GM21529 (cell line): ENCODE measurements at regions not wholly inside any gene's neighbourhood (a gene's known extent, or its start where the extent isn't known, plus 50 kb on each side); places are given as distances from the start of the nearest gene placed in this dataset.
A peak's percentile ranks its signal among the peaks of the same experiment; 100 is the strongest.
"Not testable (repeated sequence)": the region's sequence is repeated elsewhere in the genome, so short reads cannot be mapped to it uniquely, and the experiment has no call there.

Source experiments
- ATAC-seq: cut with Tn5 transposase; IDR thresholded peaks from one replicate; pipeline ENCODE4 v1.9.1; 2021; ENCODE audit not compliant: unreplicated experiment

DNA sequence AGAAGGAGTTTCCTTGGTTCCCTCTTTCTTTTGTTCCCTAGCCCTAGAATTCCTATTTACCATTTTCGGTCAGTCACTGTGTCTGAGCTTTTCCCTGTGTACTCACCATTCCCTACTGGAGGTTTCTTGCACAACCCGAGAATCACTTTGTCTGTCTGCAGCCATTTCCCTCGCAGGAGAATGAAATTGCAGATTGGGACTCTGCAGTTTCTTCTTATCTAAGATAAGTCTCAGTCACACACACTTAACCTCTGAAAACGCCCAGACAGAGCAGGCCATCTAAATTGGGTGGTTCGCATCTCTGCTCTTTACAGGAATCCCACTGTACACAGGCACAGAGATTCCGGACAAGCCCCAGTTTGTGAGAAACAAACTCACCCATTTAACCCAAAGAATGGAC is 58.6 kb upstream of the CNTNAP2 start:
- ATAC-seq, result no peak

DNA sequence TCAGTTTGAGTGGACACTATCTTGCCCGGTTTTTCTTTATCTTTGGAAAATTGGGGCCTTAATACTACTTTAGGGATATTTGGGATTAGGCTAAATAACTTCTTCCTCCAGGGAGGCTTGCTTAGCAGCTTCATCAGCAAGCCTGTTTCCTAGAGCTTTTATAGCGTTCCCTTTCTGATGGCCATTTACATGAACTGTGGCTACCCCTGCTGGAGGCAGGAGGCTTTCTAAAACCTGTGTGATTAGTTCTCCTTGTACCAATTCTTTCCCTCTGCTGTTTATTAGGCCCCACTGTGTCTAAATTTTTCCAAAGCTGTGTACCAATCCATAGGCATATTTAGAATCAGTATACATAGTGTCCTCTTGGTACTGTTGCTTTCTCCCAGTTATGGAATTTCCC is 61.7 kb upstream of the CNTNAP2 start:
- ATAC-seq, result no peak

DNA sequence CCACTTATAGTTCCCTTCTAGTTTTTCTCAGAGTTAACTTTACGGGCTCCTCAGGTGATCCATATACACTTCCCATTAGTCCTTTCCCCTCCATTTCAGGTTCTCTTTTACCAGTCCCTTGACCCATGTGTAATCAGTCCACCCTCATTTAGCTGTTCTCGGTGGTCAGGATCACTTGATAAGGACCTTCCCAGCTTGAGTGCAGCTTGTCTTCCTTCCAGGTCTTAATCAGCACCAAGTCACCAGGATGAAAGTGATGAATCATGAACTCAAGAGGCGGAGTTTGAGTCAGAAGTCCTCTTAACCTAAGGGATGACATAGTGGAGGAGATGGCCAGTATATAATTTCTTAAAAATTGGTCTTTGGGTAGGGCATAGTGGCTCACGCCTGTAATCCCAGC is 63.1 kb upstream of the CNTNAP2 start:
- ATAC-seq, result no peak

DNA sequence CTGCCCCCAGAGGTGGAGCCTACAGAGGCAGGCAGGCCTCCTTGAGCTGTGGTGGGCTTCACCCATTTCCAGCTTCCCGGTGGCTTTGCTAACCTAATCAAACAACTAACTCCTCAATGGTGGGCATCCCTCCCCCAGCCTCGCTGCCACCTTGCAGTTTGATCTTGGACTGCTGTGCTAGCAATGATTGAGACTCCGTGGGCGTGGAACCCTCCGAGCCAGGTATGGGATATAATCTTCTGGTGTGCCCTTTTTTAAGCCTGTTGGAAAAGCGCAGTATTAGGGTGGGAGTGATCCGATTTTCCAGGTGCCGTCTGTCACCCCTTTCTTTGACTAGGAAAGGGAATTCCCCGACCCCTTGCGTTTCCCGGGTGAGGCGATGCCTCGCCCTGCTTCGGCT is 73.3 kb upstream of the CNTNAP2 start:
- ATAC-seq, result not testable (repeated sequence)

DNA sequence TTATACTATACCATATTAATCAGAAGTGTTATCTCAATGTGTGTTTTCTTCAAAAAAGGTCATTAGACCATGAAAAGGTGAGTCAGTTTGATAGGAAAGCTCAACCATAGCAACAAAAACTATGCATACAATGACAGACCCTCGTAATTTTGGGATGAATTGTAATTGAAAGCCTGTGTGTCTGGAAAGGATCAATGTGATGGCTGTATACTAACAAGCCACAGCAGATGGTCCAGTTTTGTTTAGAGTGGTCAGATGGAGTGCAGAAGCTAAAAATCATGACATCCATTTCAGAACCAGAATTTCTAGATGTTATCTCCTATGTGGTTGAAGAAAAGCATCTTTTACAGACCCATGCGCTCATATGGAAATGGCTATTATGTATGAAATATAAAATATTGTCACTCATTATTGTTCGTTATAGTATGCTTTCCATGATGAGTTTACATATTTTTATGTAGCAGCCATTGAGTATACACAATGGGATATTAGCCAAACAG is 88.3 kb upstream of the CNTNAP2 start:
- no peak for ATAC-seq

DNA sequence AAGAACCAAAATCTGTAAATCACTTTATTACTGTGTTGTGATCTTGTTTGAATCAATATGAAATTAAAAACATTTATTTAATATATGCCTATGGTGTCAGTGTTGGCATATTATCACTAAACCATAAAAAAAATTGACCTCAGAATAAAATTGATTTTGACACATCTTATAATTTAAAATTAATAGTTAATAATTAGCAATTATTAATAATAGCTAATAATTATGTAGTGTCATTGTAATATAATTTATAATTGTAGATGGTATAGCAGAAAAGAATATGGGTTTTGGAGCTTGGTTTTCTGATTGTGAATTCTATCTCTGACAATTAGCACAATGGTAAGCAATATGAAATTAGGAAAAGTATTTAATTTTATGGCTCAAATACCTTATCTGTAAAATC is 89.4 kb upstream of the CNTNAP2 start:
- no peak for ATAC-seq

DNA sequence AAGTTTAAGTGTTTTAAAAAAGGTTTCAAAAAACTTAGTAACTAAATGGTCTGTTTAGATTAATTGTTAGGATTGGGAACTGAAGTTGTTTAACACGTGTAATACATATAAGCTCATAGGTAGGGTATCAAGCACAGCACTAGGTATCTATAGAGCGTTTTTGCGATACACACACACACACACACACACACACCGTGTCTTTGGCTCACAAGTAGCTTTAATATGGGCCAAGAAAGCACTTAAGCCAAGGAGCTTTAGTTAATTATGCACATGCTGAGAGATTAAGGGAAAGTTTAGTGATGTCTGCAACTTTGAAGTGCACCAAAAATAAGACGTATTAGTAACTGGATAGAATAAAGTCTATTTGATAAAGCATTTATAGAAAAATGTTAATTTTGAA is 93.8 kb upstream of the CNTNAP2 start:
- no peak for ATAC-seq

DNA sequence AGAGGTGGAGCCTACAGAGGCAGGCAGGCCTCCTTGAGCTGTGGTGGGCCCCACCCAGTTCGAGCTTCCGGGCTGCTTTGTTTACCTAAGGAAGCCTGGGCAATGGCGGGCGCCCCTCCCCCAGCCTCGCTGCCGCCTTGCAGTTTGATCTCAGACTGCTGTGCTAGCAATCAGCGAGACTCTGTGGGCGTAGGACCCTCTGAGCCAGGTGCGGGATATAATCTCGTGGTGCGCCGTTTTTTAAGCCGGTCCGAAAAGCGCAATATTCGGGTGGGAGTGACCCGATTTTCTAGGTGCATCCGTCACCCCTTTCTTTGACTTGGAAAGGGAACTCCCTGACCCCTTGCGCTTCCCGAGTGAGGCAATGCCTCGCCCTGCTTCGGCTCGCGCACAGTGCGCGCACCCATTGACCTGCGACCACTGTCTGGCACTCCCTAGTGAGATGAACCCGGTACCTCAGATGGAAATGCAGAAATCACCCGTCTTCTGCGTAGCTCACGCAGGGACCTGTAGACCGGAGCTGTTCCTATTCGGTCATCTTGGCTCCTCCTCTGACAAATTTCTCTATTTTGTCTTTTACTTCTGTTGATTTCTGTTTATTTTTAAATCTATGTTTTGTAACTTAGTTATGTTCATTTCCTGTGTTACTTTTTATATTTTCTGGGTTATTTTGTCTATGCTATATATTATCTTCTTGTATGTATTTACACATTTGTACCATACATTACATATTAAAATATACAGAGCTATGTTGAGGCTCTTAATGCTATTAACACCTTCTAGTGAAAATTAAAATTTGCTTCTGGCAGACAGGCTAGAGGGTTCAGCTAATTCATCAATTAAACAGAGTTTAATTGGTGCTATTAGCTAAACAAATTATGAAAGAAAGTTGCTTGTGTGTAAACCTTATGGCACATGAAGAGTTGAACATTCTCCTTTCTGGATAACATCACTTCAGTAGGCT is 97.3 kb upstream of the CNTNAP2 start:
- ATAC-seq, result not testable (repeated sequence)

DNA sequence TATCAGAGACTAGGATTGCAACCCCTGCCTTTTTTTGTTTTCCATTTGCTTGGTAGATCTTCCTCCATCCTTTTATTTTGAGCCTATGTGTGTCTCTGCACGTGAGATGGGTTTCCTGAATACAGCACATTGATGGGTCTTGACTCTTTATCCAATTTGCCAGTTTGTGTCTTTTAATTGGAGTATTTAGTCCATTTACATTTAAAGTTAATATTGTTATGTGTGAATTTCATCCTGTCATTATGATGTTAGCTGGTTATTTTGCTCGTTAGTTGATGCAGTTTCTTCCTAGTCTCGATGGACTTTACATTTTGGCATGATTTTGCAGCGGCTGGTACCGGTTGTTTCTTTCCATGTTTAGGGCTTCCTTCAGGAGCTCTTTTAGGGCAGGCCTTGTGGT is 99.2 kb upstream of the CNTNAP2 start:
- not testable (repeated sequence) for ATAC-seq

DNA sequence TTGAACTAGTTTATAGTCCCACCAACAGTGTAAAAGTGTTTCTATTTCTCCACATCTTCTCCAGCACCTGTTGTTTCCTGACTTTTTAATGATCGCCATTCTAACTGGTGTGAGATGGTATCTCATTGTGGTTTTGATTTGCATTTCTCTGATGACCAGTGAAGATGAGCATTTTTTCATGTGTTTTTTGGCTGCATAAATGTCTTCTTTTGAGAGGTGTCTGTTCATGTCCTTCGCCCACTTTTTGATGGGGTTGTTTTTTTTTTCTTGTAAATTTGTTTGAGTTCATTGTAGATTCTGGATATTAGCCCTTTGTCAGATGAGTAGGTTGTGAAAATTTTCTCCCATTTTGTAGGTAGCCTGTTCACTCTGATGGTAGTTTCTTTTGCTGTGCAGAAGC is 102.4 kb upstream of the CNTNAP2 start:
- ATAC-seq, result not testable (repeated sequence)

DNA sequence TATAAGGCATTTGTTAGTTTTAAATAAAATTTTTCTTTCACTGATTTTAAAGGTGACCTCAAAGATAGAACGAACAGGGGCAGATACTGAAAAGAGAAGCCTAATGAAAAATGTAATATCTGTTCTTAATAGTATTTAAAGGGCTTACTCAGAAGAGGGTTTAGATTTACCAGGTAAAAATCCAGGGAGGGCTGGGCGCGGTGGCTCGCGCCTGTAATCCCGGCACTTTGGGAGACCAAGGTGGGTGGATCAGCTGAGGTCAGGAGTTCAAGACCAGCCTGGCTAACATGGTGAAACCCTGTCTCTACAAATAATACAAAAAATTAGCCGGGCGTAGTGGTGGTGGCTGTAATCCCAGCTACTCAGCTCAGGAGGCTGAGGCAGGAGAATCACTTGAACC is 108.3 kb upstream of the CNTNAP2 start:
- ATAC-seq, result no peak

DNA sequence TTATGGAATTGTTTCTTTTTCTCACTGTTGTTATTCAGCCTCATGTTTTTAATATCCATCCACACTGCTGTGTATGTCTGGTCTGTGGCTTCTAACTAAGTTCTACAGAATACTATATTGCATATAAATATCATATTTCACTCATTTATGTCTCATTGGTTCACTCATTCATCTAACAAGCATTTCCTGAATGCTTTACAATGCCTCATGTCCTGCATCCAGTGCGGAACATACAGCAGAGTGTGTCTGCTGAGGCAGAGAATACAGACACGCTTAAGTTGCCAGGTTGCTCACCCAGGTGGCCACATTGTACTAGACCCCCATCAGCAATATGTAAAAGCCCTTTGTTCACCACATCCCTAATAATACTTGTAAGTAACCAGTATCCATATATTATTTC is 111.8 kb upstream of the CNTNAP2 start:
- ATAC-seq, result no peak

DNA sequence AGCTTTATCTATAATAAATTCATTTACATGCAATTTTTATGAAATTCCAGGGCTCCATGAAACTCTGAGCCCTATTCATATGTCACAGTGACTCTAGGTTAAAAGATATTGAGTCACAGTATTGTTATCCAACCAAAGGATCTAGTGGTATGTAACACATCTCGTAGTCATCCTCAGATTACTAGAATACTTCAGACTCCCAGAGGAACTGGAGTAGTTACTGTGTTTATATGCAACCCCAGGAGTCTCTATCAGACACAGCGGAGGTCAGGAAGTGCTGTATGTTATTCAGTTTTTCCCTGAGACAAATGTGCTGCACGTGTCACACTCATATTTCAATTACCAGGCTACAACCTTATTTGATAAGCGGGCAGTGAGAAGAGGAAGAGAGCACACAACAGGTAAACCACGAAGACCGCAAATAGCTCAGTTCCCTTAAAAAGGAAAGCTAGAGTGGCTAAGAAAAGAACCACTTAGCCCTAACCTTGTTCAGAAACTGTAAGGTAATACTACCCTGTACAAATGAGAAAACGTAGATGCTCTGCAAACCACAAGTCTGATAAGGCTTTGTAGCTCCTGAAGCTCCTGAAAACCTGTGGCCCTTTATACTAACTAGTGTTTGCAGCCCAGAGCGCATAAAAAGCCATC is 114.0 kb upstream of the CNTNAP2 start:
- peak; percentile 98 for ATAC-seq

DNA sequence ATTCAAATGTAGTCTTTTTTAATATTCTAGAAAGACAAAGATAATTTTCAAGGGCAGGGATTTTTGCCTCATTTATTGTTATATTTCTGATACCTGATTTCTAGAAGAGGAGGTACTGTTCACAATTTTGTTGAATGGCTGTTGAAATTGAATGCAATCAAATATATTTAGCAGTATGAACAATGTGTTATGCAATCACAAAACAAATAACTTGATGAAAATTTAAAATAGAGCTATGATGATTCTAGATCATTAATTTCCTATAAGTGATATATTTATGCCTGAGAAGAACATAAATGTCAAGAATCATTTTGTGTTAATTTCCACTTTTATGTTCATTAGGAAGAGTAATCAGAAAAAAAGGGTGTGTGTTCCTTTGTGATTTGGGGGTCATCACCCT is 114.6 kb upstream of the CNTNAP2 start:
- ATAC-seq, result no peak

DNA sequence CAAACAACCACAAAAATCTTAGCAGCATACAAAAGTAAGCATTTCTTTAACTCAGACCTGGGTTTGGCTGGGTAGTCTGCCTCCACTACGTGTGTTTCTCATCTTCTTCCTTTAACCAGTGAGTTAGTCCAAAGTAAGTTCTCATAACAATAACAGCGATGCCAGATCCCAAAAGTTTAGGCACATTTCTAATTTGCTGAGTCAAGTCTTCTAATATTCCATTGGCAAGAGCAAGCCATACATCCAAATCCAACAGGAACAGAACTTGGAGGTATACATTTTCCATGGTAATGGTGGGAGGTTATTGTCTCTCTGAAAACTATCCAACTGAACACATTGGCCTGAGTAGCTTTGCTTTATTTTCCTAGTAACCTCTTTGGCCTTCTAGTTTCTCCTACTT is 115.7 kb upstream of the CNTNAP2 start:
- ATAC-seq, result no peak

DNA sequence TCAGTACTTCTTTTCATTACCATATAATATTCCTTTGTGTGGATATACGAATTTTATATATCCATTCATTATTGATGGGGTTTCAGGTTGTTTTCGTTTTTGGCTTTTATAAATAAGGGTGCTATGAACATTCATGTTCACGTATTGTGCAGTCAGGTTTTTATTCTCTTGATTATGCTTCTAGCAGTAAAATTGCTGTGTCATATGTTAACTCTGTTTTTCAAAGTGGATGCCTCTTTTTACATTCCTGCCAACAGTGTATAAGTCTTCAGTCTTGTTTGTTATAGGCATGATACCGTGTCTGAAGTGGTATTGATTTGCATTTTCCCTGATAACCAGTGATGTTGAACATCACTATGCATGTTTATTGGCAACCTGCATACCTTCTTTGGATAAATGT is 127.1 kb upstream of the CNTNAP2 start:
- no peak for ATAC-seq

DNA sequence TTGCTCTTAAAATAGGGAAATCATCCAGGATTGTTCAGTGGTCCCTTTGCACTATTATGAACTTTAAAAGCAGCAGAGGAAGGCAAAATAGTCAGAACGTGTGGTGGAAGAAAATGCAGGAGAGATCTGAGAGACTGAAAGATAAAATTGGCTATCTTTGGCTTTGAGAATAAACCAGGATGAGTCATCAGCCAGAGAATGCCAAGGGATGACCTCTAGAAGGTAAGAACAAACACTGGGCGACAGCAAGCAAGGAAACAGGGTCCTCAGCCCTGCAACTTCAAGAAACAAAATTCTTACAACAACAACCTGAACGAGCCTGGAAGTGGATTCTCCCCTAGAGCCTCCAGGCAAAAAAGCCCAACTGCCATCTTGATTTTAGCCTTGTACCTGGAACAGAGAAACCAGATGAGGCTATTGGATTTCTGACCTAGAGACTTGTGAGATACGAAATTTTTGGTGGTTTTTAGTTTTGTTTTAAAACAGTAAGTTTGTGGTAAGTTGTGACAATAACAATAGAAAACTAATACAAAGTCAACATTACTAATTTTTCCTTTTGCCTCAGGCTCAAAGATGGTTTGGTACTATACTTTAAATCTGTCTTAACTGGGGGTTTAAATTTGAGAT is 130.2 kb upstream of the CNTNAP2 start:
- ATAC-seq, result no peak

DNA sequence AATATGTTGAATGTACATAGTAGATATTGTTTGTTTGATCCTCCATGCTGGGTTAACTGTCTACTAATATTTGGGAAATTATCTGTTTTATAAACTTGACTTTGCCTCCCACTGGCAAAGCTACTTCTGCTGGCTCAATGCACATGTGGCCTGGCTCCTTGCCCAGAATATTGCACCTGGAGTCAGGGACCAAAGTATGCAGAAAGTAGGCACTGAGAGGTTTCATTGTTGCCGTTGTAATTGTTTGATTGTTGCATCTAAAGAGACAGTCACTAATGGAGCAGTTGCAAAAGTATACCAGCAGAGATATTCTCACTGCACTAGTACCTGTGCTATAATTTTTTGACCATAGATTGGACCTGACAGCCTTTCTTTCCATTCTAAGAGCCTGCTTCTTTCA is 137.8 kb upstream of the CNTNAP2 start:
- ATAC-seq, result no peak

DNA sequence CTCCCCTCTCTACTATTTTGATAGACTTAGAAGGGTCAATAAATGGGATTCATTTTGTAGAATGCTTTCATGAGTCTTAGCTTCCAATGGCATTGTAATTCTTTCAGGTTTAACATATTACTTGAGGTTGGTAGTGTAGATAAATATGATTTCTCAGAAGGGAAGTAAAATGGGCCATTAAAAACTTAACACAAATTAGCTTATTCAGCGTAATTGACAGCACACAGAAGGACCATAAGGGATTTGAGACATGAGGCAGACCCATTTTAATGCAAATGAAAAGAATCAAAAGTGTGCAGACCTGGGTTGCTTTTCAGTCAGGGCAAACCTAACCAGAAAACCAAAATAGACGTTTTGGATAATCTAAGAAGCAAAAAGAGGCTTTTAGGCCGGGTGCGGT is 156.6 kb upstream of the CNTNAP2 start:
- ATAC-seq, result no peak

DNA sequence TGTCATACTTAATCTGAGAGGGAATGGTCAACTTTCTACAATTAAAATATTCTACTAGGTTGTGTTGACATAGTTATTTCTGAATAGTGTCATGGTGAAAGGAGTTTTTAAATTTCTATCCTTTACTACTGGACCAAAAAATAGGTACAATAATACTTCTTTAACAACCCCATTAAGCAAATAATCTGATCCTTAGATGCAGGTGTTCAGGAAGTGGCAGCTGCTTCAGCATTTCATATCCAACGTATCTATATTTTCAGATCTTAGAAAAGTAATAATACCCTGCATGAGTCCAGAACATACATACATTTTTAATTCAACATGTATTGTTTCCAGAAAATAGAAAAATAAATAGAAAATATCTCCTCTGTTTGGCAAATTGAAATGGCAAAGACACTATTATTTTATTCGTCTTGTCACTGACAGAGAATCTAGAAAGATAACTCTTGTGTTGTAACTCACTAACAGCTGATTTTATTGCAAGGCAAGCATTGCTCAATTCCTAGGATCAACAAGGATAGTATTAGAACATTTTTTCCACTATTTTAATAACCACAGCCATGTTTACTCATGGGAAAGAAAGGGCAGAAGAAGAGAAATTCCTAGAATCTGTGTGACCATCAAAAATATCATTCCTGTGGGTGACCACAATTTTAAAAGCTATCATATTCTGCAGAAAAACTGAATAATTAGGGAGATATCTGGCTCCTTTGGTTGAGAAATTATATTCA is 159.3 kb upstream of the CNTNAP2 start:
- ATAC-seq, result no peak

DNA sequence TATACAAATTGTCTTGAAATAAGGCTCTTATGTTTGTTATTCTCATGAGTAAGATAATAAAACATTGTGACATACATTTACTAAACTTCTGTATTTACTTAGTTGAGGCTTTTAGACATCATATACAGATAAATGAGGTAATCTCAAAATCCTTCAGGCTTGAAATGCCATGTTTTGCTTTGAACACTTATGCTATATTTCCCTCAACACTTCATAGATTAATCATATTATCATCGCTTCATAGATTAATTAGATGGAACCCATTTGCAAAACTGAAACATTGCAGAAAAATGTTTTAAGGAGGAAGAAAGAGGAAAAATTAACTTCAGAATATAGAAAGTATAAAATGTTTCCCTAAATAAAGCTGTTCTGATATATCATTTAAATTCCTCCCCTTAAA is 165.0 kb upstream of the CNTNAP2 start:
- no peak for ATAC-seq
